Fibroblast of the aortic adventitia (primary cell): ENCODE measurements at regions not wholly inside any gene's neighbourhood (a gene's known extent, or its start where the extent isn't known, plus 50 kb on each side); places are given as distances from the start of the nearest gene placed in this dataset.

Source experiments
- DNase-seq: peaks from one replicate; pipeline ENCODE4 v3.0.0-alpha.2; 2010; ENCODE audit warnings: low read depth
- H3K4me3 ChIP-seq: 2 replicates; pipeline ENCODE4 v1.5.1; 2011; ENCODE audit warnings: low read depth, mild to moderate bottlenecking, control low read depth, low read length, moderate library complexity
- TF ChIP-seq, protein P1 (sequence below): IDR thresholded peaks from 2 replicates; pipeline ENCODE4 v1.5.1; 2011; ENCODE audit warnings: mild to moderate bottlenecking, low read length, control low read depth, inconsistent platforms; ENCODE audit not compliant: insufficient read depth

DNA sequence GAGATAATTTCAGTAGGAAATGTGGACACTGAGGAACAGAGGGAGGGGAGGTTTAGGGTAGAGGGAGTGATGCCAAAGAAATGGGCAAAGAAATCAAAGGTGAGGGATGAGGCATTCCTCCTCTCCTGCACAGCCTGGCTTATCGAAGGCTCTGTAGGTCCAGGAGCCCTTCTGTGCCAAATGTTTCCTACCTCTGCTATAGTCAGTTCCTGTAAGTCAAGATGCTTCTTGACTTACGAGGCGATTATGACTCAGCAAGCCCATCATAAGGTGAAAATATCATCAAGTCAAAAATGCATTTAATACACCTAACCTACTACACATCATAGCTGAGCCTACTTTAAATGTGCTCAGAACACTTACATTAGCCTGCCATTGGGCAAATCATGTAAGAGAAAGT lies 60.0 kb upstream of the ARHGAP24 start:
- TF ChIP-seq, protein P1, sequence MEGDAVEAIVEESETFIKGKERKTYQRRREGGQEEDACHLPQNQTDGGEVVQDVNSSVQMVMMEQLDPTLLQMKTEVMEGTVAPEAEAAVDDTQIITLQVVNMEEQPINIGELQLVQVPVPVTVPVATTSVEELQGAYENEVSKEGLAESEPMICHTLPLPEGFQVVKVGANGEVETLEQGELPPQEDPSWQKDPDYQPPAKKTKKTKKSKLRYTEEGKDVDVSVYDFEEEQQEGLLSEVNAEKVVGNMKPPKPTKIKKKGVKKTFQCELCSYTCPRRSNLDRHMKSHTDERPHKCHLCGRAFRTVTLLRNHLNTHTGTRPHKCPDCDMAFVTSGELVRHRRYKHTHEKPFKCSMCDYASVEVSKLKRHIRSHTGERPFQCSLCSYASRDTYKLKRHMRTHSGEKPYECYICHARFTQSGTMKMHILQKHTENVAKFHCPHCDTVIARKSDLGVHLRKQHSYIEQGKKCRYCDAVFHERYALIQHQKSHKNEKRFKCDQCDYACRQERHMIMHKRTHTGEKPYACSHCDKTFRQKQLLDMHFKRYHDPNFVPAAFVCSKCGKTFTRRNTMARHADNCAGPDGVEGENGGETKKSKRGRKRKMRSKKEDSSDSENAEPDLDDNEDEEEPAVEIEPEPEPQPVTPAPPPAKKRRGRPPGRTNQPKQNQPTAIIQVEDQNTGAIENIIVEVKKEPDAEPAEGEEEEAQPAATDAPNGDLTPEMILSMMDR = no peak
- DNase-seq = no peak
- H3K4me3 ChIP-seq = no peak overlapping the region

DNA sequence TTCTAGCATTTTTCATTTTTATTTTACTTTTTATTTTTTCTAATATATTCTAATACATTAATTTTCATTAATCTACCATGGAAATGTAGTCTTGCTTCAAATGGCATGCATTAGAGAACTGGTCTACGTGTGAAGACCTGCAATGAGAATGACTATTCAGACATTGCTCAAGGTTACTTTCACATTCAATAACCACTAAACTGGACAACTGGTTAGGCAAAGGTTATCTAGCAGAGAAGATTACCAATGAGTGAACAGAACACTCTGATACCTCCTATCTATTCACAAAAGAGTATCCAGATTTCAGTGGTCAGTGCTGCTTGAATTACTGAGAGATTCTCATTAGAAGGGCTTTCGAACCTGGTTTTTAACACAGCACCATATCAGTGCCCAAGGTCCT lies 58.9 kb upstream of the ARHGAP24 start:
- DNase-seq = no peak
- TF ChIP-seq, protein P1 = no peak
- H3K4me3 ChIP-seq = no peak overlapping the region

DNA sequence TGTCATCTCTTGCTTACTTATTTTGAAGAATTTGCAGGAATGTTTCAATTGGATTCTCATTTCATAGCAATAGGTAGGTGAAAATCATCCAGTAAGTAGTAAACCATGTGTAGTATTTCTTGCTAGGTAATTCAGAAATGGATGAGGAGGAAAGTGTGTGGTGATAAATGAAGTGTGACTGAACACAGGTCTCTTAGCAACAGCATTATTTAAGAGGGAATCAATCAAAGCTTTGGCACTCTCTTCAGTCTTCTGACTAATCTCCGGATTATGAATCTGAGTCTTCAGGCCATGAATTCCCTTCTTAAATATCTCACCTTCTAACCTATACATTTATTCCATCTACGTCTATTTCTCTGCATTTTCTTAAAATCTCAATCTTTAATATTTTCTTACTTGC lies 55.8 kb upstream of the ARHGAP24 start:
- TF ChIP-seq, protein P1 = no peak
- no peak for DNase-seq
- H3K4me3 ChIP-seq = no peak overlapping the region

DNA sequence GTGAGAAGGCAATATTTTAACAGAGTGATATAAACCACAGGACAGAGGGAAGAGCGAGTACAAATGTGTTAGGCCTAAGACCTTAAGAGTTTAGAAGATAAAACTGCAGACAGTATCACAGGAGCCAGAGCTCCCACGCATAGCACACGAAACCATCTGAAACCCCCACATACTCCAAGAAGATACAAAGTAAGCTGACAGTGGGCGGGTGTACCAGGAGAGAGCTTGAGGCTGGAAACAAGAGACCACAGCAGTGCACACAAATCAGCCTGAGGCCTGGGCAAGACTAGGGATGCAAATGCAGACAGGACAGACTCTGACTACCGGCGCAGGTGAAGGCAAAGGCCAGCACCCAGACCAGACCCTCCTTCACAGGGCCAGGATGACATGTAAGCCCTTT lies 54.1 kb upstream of the ARHGAP24 start:
- no peak overlapping the region for H3K4me3 ChIP-seq
- TF ChIP-seq, protein P1 = no peak
- DNase-seq = no peak

DNA sequence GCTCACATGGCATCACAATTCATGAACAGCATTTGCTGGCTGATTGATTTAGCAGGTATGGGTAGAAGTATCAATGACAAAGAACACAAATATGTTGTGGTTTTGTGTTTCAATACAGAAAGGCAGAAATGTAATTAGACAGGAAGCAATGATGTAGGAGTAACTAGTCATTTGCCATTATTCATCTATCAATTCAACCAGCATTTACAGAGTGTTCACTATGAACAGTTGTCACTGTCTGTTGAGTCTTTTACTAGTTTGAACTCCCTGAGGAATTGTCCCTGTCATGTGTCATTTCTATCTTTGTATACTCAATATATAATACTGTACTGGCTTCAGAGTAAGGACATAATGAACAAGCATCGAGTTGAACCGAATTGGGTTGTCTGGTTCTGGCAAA lies 51.5 kb upstream of the ARHGAP24 start:
- TF ChIP-seq, protein P1 = no peak
- H3K4me3 ChIP-seq = no peak overlapping the region
- DNase-seq = no peak
